ENCODE measurements at regions not wholly inside any gene's neighbourhood (a gene's known extent, or its start where the extent isn't known, plus 50 kb on each side); places are given as distances from the start of the nearest gene placed in this dataset.

GRCh38 chr3:67809370-67809935 lies 155.0 kb upstream of the SUCLG2 start:
- no peak for DNase-seq (ENCODE audit: low read depth in 1 of 2, low spot score in 1 of 2)

DNA sequence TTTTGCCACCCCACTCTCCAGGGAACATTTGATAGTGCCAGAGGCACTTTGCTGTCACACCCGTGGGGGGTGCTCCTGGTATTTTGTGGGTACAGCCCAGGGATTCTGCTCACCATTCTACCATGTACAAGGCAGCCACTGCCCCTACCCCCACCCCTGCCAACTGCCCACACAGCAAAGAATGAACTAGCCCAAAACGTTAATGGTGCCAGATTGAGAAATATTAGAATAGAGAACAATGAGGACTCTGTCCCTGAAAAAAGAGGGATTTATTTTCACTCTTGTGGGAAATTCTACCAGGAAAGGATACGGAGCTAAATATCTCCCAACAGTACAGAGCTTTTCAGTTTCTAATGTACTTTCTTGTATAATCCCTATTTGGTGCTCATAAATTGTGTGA lies 154.5 kb upstream of the SUCLG2 start:
- DNase-seq (ENCODE audit: low read depth in 1 of 2, low spot score in 1 of 2) = no peak

DNA sequence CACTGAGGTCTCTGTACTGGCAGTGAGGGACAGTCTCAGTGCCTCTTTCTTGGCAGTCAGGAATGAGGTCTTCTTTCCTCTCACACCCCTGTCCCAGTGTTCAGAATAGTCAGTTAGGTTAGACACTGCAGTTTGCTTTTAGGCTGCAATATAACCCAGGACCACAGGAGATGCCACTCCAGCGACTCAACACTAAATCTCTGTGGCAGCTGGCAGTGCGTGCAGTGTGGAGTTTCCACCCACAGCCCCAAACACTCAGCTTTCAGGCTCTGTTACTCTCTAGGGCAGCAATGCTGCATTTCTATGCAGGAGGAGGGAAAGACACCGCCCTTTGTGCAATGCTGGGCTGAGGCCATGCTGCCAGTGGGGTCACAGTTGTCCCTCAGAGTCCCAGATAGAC lies 150.2 kb upstream of the SUCLG2 start:
- no peak for DNase-seq (ENCODE audit: low read depth in 1 of 2, low spot score in 1 of 2)

- no peak for DNase-seq (ENCODE audit: low read depth in 1 of 2, low spot score in 1 of 2)
Observed at GRCh38 chr3:67804089-67804488, 149.7 kb upstream of the SUCLG2 start.

DNA sequence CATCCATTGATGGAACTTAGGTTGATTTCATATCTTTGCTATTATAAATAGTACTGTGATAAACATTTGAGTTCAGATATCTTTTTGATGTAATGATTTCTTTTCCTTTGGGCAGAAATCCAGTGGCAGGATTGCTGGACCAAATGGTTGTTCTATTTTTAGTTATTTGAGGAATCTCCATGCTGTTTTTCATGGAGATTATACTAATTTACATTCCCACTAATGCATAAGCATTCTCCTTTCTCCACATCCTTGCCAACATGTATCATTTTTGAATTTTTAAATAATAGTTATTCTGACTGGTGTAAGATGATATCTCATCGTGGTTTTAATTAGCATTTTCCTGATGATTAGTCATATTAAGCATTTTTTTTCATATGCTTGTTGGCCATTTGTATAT lies 144.0 kb upstream of the SUCLG2 start:
- DNase-seq (ENCODE audit: low read depth in 1 of 2, low spot score in 1 of 2) = no peak

- no peak for DNase-seq (ENCODE audit: low read depth in 1 of 2, low spot score in 1 of 2)
Observed at GRCh38 chr3:67791620-67792019, 137.2 kb upstream of the SUCLG2 start.

DNA sequence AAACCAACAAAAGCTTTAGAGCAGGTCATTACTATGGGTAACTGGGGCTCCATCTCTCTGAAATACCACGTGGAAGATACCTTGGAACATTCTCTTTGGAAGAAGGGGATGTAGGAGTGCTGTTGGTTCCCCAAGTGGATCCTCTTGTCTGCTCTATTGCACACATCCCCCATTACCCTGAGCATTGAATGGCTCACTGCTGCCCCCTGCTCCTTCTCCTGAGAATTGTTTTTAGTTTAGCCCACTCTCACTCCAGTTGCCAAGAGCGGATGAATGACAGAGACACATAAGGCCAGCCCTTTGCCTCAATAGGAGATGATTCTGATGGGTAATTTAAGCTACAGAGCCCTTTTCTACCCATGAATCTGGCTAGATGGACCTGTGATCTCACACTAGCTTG lies 135.6 kb upstream of the SUCLG2 start:
- peak; percentile 28 to 29 for DNase-seq (ENCODE audit: low read depth in 1 of 2, low spot score in 1 of 2)

DNA sequence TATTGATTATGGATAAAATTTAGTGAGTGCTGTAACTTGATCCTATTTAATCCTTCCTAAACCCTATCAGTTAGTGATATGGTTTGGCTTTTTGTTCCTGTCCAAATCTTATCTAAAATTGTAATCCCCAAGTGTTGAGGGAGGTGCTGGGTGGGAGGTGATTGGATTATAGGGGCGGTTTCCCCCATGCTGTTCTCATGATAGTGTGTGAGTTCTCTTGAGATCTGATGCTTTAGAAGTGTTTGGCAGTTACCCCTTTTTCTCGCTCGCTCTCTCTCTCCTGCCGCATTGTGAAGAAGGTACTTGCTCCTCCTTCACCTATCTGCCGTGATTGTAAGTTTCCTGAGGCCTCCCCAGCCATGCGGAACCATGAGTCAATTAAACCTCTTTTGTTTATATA lies 134.0 kb upstream of the SUCLG2 start:
- DNase-seq (ENCODE audit: low read depth in 1 of 2, low spot score in 1 of 2) = no peak

DNA sequence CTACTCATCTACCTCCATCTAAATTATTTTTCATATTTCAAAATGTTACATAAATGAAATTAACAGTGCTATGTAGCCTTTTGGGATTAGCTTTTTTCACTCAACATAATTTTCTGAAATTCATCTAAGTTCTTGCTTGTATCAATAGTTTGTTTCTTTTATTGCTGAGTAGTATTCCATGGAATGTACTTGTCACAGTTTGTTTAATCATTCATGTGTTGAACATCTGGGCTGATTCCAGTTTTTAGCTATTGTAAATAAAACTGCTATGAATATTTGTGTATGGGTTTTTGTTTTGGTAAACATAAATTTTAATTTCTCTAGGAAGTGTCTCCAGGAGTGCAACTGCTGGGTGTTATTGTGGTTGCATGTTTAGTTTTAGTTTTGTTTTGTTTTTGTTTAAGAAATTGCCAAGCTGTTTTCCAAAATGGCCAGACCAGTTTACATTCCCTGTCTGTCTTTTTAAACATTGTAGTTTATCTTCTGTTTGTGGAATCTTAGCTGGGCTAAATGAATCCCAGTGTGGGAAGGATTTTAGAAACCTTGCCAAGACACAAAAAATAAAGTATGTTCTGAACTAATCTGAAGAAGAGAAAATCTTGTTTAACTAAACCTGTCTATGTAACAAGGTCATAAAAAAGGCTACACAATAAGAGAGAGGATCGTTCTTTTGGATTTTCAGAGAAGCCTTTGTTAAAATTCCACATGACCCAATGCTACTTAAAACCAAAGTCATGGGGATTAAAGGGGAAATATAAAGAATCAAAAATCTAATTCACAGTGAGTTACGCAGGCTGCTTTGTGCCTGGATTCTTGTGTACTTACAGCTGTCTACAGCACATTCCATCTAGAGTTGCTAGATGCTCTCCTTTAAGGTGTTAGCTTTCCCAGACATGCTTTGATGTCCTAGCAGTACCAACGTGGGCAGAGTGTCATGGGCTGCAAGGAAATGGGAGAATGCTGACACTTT lies 129.2 kb upstream of the SUCLG2 start:
- no peak for DNase-seq (ENCODE audit: low read depth in 1 of 2, low spot score in 1 of 2)

DNA sequence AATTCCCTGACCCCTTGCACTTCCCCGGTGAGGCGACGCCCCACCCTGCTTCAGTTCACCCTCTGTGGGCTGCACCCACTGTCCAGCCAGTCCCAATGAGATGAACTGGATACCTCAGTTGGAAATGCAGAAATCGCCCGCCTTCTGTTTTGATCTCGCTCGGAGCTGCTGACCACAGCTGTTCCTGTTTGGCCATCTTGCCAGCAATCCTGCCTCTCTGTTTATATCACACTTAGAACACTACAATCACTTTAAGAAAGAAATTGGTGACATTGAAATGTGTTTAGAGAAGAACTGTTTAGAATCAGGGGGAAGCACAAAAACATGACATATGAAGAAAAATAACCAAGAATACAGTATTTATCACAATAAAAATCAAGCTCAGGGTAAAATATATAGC lies 127.5 kb upstream of the SUCLG2 start:
- DNase-seq (ENCODE audit: low read depth in 1 of 2, low spot score in 1 of 2) = no peak

DNA sequence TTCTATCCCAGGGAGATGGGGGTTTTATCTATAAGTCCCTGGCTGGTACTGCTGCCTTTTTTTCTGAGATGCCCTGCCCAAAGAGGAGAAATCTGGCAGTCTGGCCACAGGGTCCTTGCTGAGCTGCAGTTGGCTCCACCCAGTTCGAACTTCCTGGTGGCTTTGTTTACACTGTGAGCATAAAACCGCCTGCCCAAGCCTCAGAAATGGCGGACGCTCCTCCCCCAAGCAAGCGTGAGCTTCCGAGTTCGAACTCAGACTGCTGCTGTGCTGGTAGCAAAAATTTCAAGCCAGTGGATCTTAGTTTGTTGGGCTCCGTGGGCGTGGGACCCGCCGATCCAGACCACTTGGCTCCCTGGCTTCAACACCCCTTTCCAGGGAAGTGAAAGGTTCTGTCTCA lies 126.8 kb upstream of the SUCLG2 start:
- no peak for DNase-seq (ENCODE audit: low read depth in 1 of 2, low spot score in 1 of 2)

- DNase-seq (ENCODE audit: low read depth in 1 of 2, low spot score in 1 of 2) = no peak
Observed at GRCh38 chr3:67774676-67775075, 120.3 kb upstream of the SUCLG2 start.

DNA sequence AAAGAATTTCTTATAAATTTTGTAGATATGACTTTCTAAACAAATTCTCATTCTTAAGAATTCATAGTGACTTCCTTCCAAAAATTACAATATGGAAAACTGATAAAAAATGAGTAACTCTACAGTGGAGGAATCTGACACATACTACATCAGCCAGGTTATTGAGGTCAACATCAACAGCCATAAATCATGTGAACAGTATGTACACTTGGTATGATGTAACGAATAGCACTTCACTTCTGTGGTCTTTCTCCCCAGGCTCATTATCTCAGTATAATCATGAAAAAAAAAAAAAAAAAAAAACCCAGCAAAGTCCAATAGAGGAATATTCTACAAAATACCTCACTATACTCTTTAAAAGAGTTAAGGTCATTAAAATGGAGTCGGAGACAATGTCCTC lies 111.2 kb upstream of the SUCLG2 start:
- no peak for DNase-seq (ENCODE audit: low read depth in 1 of 2, low spot score in 1 of 2)

- no peak for DNase-seq (ENCODE audit: low read depth in 1 of 2, low spot score in 1 of 2)
Observed at GRCh38 chr3:67745296-67745695, 90.9 kb upstream of the SUCLG2 start.

DNA sequence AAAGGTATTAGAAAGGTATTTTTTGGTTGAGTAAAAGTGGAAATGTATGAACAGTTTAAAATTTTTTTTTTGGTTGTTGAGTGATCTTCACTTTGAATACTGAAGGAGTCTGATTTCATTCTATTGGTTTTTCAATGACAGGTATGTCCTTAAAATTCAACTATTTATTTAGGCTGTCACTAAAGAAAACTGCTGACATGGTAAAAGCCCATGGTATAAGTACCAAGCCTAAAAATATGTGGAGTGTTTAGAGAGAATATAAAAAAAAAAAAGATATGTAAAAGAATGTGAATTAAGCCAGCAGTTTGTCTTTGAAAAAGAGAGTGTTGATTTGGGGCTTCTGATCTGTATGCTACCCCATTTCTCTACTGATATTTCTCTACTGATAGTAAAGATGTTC lies 90.3 kb upstream of the SUCLG2 start:
- no peak for DNase-seq (ENCODE audit: low read depth in 1 of 2, low spot score in 1 of 2)

GRCh38 chr3:67739851-67740250 lies 85.4 kb upstream of the SUCLG2 start:
- DNase-seq (ENCODE audit: low read depth in 1 of 2, low spot score in 1 of 2) = no peak

- no peak for DNase-seq (ENCODE audit: low read depth in 1 of 2, low spot score in 1 of 2)
Observed at GRCh38 chr3:67737906-67738865, 83.8 kb upstream of the SUCLG2 start.

GRCh38 chr3:67737140-67737539 lies 82.7 kb upstream of the SUCLG2 start:
- no peak for DNase-seq (ENCODE audit: low read depth in 1 of 2, low spot score in 1 of 2)

- DNase-seq (ENCODE audit: low read depth in 1 of 2, low spot score in 1 of 2) = no peak
Observed at GRCh38 chr3:67733269-67733950, 79.0 kb upstream of the SUCLG2 start.

GRCh38 chr3:67724434-67724833 lies 70.0 kb upstream of the SUCLG2 start:
- no peak for DNase-seq (ENCODE audit: low read depth in 1 of 2, low spot score in 1 of 2)

DNA sequence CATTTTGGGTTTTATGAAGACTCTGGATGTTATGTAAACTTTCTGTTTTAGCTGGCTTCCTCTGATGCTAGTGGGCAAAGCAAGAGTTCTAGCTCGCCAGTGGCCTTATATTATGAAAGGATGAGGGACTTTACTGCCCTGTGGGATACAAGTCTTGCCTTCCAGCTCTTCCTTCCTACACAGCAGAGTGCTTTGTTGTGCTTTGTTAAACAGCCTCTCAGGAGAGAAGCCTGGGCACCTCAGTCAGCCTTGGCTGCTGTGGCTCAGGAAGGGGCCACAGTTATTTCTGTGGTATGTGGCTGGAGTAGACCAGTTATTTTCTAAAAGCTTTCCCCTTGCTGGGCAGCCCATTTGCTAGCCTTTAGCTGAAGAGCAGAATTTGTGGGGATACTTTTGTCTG lies 69.5 kb upstream of the SUCLG2 start:
- DNase-seq (ENCODE audit: low read depth in 1 of 2, low spot score in 1 of 2) = no peak

Data from activated T-helper 1 cell treated with anti-CD3 and anti-CD28 coated beads, Interleukin-2, amount 50 U/mL, for 16 hours (primary cell).